ENCODE measurements at regions not wholly inside any gene's neighbourhood (a gene's known extent, or its start where the extent isn't known, plus 50 kb on each side); places are given as distances from the start of the nearest gene placed in this dataset.

- Histone ChIP-seq H2AFZ (ENCODE audit: insufficient read depth, low read length, poor library complexity) (no peak overlapping the region), H3K27ac (ENCODE audit: low read depth, low read length) (no peak overlapping the region), H3K36me3 (ENCODE audit: control insufficient read depth in 1 of 2, insufficient read depth in 2 of 2, low read length in 2 of 2) (no peaks in the 10 kb centered on the region), H3K4me3 (ENCODE audit: low read depth, low read length) (no peak overlapping the region), H3K9me3 (ENCODE audit: insufficient read depth, low read depth, low read length) (no peaks in the 10 kb centered on the region), H3K4me1 (ENCODE audit: control insufficient read depth in 1 of 2, insufficient read depth in 2 of 2, low read length in 2 of 2) (peaks cover 7 to 11% of the 10 kb centered on the region in 2 experiments), H2AK5ac (ENCODE audit: low read length) (no peak overlapping the region), H3K9ac (ENCODE audit: low read length) (no peak overlapping the region), H3K4ac (ENCODE audit: low read depth, low read length) (no peak overlapping the region), H2BK120ac (ENCODE audit: insufficient read depth, low read length, poor library complexity) (no peak overlapping the region), H4K12ac (ENCODE audit: low read depth, low read length) (no peak overlapping the region), H3K79me1 (ENCODE audit: low read length) (peaks cover 3% of the 10 kb centered on the region), H2BK5ac (ENCODE audit: low read depth, low read length, poor library complexity) (no peak overlapping the region), H3K18ac (ENCODE audit: low read length) (no peak overlapping the region), H3K4me2 (ENCODE audit: low read length) (no peak overlapping the region), H2BK12ac (ENCODE audit: low read length) (no peak overlapping the region), H3K79me2 (ENCODE audit: control insufficient read depth, insufficient read depth, low read length, poor library complexity) (no peaks in the 10 kb centered on the region), H4K8ac (ENCODE audit: low read depth, low read length) (no peak overlapping the region), H3K27me3 (ENCODE audit: insufficient read depth, low read length) (no peaks in the 10 kb centered on the region), H3K14ac (ENCODE audit: low read length) (no peak overlapping the region), H3K23ac (ENCODE audit: low read length) (no peak overlapping the region), H4K91ac (ENCODE audit: low read depth, low read length) (no peak overlapping the region)
- no CpG with 5 or more reads among the region's 2 CpGs for WGBS (ENCODE audit: extremely low coverage, insufficient coverage, insufficient read length)
- DNase-seq: no peak
Observed at GRCh38 chr9:88821033-88821745, 170.1 kb upstream of the S1PR3 start.

- Histone ChIP-seq H3K23ac (ENCODE audit: low read length) (peak overlapping the region; percentile 55), H4K8ac (ENCODE audit: low read depth, low read length) (no peak overlapping the region), H4K12ac (ENCODE audit: low read depth, low read length) (no peak overlapping the region), H3K36me3 (ENCODE audit: control insufficient read depth in 1 of 2, insufficient read depth in 2 of 2, low read length in 2 of 2) (no peaks in the 10 kb centered on the region), H3K27me3 (ENCODE audit: insufficient read depth, low read length) (no peaks in the 10 kb centered on the region), H3K79me1 (ENCODE audit: low read length) (peaks cover 3% of the 10 kb centered on the region), H2BK5ac (ENCODE audit: low read depth, low read length, poor library complexity) (no peak overlapping the region), H2BK120ac (ENCODE audit: insufficient read depth, low read length, poor library complexity) (no peak overlapping the region), H3K4me1 (ENCODE audit: control insufficient read depth in 1 of 2, insufficient read depth in 2 of 2, low read length in 2 of 2) (peaks cover 7 to 11% of the 10 kb centered on the region in 2 experiments), H3K9me3 (ENCODE audit: insufficient read depth, low read depth, low read length) (no peaks in the 10 kb centered on the region), H4K91ac (ENCODE audit: low read depth, low read length) (no peak overlapping the region), H3K18ac (ENCODE audit: low read length) (no peak overlapping the region), H3K4me3 (ENCODE audit: low read depth, low read length) (no peak overlapping the region), H2BK12ac (ENCODE audit: low read length) (peak overlapping the region; percentile 27), H3K14ac (ENCODE audit: low read length) (no peak overlapping the region), H3K4ac (ENCODE audit: low read depth, low read length) (no peak overlapping the region), H2AK5ac (ENCODE audit: low read length) (peak overlapping the region; percentile 11), H3K4me2 (ENCODE audit: low read length) (no peak overlapping the region), H2AFZ (ENCODE audit: insufficient read depth, low read length, poor library complexity) (no peak overlapping the region), H3K9ac (ENCODE audit: low read length) (no peak overlapping the region), H3K79me2 (ENCODE audit: control insufficient read depth, insufficient read depth, low read length, poor library complexity) (no peaks in the 10 kb centered on the region), H3K27ac (ENCODE audit: low read depth, low read length) (no peak overlapping the region)
- DNase-seq: no peak
- WGBS (ENCODE audit: extremely low coverage, insufficient coverage, insufficient read length): no CpG with 5 or more reads among the region's 1 CpG
Observed at GRCh38 chr9:88821746-88822106, 169.5 kb upstream of the S1PR3 start.

- no CpG with 5 or more reads among the region's 4 CpGs for WGBS (ENCODE audit: extremely low coverage, insufficient coverage, insufficient read length)
Observed at GRCh38 chr9:88824711-88825110, 166.6 kb upstream of the S1PR3 start.

GRCh38 chr9:88826181-88826580 lies 165.1 kb upstream of the S1PR3 start:
- H2BK12ac ChIP-seq (ENCODE audit: low read length): no peak overlapping the region
- H3K79me2 ChIP-seq (ENCODE audit: control insufficient read depth, insufficient read depth, low read length, poor library complexity): no peaks in the 10 kb centered on the region
- no peak overlapping the region for H3K27ac ChIP-seq (ENCODE audit: low read depth, low read length)
- H3K18ac ChIP-seq (ENCODE audit: low read length): no peak overlapping the region
- no peak overlapping the region for H2AFZ ChIP-seq (ENCODE audit: insufficient read depth, low read length, poor library complexity)
- WGBS (ENCODE audit: extremely low coverage, insufficient coverage, insufficient read length): no CpG with 5 or more reads among the region's 1 CpG
- no peak overlapping the region for H2AK5ac ChIP-seq (ENCODE audit: low read length)
- no peak overlapping the region for H3K23ac ChIP-seq (ENCODE audit: low read length)
- no peaks in the 10 kb centered on the region for H3K27me3 ChIP-seq (ENCODE audit: insufficient read depth, low read length)
- H3K4me2 ChIP-seq (ENCODE audit: low read length): no peak overlapping the region
- peaks cover 12% of the 10 kb centered on the region for H3K79me1 ChIP-seq (ENCODE audit: low read length)
- H3K14ac ChIP-seq (ENCODE audit: low read length): no peak overlapping the region
- no peaks in the 10 kb centered on the region for H3K9me3 ChIP-seq (ENCODE audit: insufficient read depth, low read depth, low read length)
- H4K91ac ChIP-seq (ENCODE audit: low read depth, low read length): no peak overlapping the region
- no peak overlapping the region for H2BK120ac ChIP-seq (ENCODE audit: insufficient read depth, low read length, poor library complexity)
- H3K4ac ChIP-seq (ENCODE audit: low read depth, low read length): no peak overlapping the region
- no peak for DNase-seq
- H4K8ac ChIP-seq (ENCODE audit: low read depth, low read length): no peak overlapping the region
- H3K4me3 ChIP-seq (ENCODE audit: low read depth, low read length): no peak overlapping the region
- H3K4me1 ChIP-seq (ENCODE audit: control insufficient read depth in 1 of 2, insufficient read depth in 2 of 2, low read length in 2 of 2): peaks cover 11 to 12% of the 10 kb centered on the region in 2 experiments
- H4K12ac ChIP-seq (ENCODE audit: low read depth, low read length): no peak overlapping the region
- H3K36me3 ChIP-seq (ENCODE audit: control insufficient read depth in 1 of 2, insufficient read depth in 2 of 2, low read length in 2 of 2): no peaks in the 10 kb centered on the region
- H3K9ac ChIP-seq (ENCODE audit: low read length): no peak overlapping the region
- H2BK5ac ChIP-seq (ENCODE audit: low read depth, low read length, poor library complexity): no peak overlapping the region

More at GRCh38 chr9:88824711-88825110, 166.6 kb upstream of the S1PR3 start:
- Histone ChIP-seq H3K23ac (ENCODE audit: low read length) (no peak overlapping the region), H2BK5ac (ENCODE audit: low read depth, low read length, poor library complexity) (no peak overlapping the region), H3K14ac (ENCODE audit: low read length) (no peak overlapping the region), H2AFZ (ENCODE audit: insufficient read depth, low read length, poor library complexity) (no peak overlapping the region), H3K27ac (ENCODE audit: low read depth, low read length) (no peak overlapping the region), H2AK5ac (ENCODE audit: low read length) (no peak overlapping the region), H2BK120ac (ENCODE audit: insufficient read depth, low read length, poor library complexity) (no peak overlapping the region), H4K8ac (ENCODE audit: low read depth, low read length) (no peak overlapping the region), H3K36me3 (ENCODE audit: control insufficient read depth in 1 of 2, insufficient read depth in 2 of 2, low read length in 2 of 2) (no peaks in the 10 kb centered on the region), H3K9ac (ENCODE audit: low read length) (no peak overlapping the region), H3K79me2 (ENCODE audit: control insufficient read depth, insufficient read depth, low read length, poor library complexity) (no peaks in the 10 kb centered on the region), H3K4ac (ENCODE audit: low read depth, low read length) (no peak overlapping the region), H4K91ac (ENCODE audit: low read depth, low read length) (no peak overlapping the region), H3K9me3 (ENCODE audit: insufficient read depth, low read depth, low read length) (no peaks in the 10 kb centered on the region), H2BK12ac (ENCODE audit: low read length) (no peak overlapping the region), H3K4me2 (ENCODE audit: low read length) (no peak overlapping the region), H4K12ac (ENCODE audit: low read depth, low read length) (no peak overlapping the region), H3K27me3 (ENCODE audit: insufficient read depth, low read length) (no peaks in the 10 kb centered on the region), H3K4me1 (ENCODE audit: control insufficient read depth in 1 of 2, insufficient read depth in 2 of 2, low read length in 2 of 2) (peaks cover 6 to 7% of the 10 kb centered on the region in 2 experiments), H3K18ac (ENCODE audit: low read length) (no peak overlapping the region), H3K4me3 (ENCODE audit: low read depth, low read length) (no peak overlapping the region), H3K79me1 (ENCODE audit: low read length) (peaks cover 2% of the 10 kb centered on the region)
- peak in 1 of 2 donors; percentile 26 for DNase-seq

Data from trophoblast cell (in vitro differentiated cells and primary cell).